Skeletal muscle tissue (tissue), 3 donors: ENCODE measurements at regions not wholly inside any gene's neighbourhood (a gene's known extent, or its start where the extent isn't known, plus 50 kb on each side); places are given as distances from the start of the nearest gene placed in this dataset.

Source experiments
- H3K27ac ChIP-seq: one replicate; pipeline ENCODE4 v1.7.0; 2013; ENCODE audit warnings: mild to moderate bottlenecking, low read depth, low read length, inconsistent platforms
- H3K27me3 ChIP-seq, 3 donors: one replicate each; pipeline ENCODE4 v1.7.0; 2013; ENCODE audit warnings: low read length in 3 of 3; ENCODE audit not compliant: control insufficient read depth in 3 of 3, insufficient read depth in 3 of 3
- H3K36me3 ChIP-seq, 3 donors: one replicate each; pipeline ENCODE4 v1.7.0; 2013; ENCODE audit warnings: low read length in 3 of 3; ENCODE audit not compliant: control insufficient read depth in 3 of 3, insufficient read depth in 3 of 3
- H3K4me1 ChIP-seq, 3 donors: one replicate each; pipeline ENCODE4 v1.7.0; 2013; ENCODE audit warnings: low read length in 3 of 3, mild to moderate bottlenecking in 3 of 3; ENCODE audit not compliant: control insufficient read depth in 3 of 3, insufficient read depth in 3 of 3
- H3K4me3 ChIP-seq, 3 donors: one replicate each; pipeline ENCODE4 v1.7.0; 2013; ENCODE audit warnings: low read length in 3 of 3
- H3K9ac ChIP-seq, 3 donors: one replicate each; pipeline ENCODE4 v1.7.0; 2013; ENCODE audit warnings: low read length in 3 of 3, mild to moderate bottlenecking in 3 of 3, moderate library complexity in 2 of 3, low read depth in 1 of 3
- H3K9me3 ChIP-seq, 3 donors: one replicate each; pipeline ENCODE4 v1.7.0; 2013; ENCODE audit warnings: low read length in 3 of 3; ENCODE audit not compliant: control insufficient read depth in 3 of 3
- donor health status: Osteomylitis.

DNA sequence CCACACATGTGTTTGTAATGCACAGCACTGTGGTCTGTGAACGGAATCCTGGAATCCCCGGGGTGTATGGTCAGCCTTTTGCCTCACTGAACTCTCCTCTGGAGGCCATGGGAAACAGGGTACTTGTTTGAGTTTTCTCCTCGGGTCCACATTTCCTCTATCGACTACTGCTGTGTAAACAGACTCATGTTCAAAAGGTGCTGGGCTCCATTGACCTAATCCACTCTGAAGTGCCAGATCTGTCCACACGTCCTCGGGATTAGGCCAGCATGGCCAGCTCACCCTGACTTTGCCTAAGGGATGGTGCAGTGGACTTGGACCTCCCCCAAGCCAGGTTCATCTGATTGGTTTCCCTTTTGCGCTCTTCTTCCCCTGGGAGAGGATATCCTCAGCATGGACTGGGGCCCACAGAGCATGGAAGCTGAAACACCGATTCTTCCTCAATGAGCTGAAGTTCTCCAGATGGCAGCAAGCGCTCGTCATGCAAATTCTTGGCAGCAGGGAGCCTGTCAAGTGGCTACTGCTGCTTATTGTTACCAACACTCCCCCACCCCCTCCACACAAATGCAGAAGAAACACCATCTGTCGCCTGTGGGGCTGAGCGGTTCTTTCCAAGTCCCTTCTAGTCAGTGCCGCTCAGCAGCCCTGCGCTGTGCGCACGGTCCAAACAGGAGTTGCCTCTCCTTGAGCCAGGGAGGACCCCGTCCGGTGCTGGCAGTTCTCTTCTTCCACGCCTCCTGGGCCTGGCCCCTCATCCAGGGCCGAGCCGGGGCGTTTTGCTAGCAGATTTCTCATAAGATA lies 292.6 kb upstream of the MARCKS start:
- no peaks in the 10 kb centered on the region for H3K36me3 ChIP-seq
- H3K9me3 ChIP-seq, result no peaks in the 10 kb centered on the region
- peak overlapping the region; percentile 63 to 72 (median 69) for H3K4me3 ChIP-seq
- H3K9ac ChIP-seq, result peak overlapping the region; percentile 57 to 66 (median 66)
- H3K27ac ChIP-seq, result peak overlapping the region; percentile 61
- H3K27me3 ChIP-seq, result no peaks in the 10 kb centered on the region
- peaks cover 6 to 13% (median 12%) of the 10 kb centered on the region in 3 donors for H3K4me1 ChIP-seq

DNA sequence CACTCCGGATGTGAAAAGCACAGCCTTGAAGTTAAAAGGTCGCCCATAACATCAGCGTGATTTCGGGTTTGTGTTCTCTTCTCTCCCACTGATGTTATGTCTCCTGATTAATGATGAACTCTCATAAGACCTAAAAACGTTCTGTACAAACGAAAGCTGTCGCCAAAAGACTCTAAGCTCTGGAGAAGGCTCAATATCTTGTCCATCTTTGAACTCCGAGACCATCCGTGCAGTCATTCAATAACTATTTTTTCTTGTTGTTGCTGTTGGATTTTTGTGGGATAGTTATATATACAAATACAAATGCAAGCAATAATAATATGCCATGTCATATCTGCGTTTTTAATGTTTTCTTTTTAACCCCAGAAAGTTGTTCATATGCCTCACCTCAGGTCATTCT lies 291.8 kb upstream of the MARCKS start:
- Histone ChIP-seq H3K27me3 (no peaks in the 10 kb centered on the region), H3K4me3 (peak overlapping the region; percentile 63 to 72 (median 69)), H3K36me3 (no peaks in the 10 kb centered on the region), H3K27ac (peak overlapping the region; percentile 61), H3K9ac (peak overlapping the region in 2 of 3 donors; percentile 52 to 57), H3K9me3 (no peaks in the 10 kb centered on the region), H3K4me1 (peaks cover 6 to 13% (median 12%) of the 10 kb centered on the region in 3 donors)

DNA sequence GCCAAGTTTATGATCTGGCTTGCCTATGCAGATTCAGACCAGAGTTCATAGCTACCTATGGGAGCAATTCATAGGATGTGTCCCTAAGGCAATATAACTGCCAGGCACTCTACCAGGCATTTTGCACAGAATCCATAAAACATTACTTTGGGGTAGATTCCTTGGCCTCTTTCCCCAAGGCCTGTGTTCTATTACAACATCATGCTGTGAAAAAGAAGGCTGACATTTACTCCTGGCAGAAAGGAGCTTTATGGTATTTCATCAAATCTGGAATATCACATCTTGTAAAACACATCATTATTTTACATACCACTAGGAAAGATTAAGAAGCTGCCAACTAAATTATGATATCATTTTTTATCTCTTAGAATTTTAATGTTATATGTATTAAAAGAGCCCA lies 287.0 kb upstream of the MARCKS start:
- Histone ChIP-seq H3K27ac (no peak overlapping the region), H3K4me1 (peaks cover 0 to 3% (median 2%) of the 10 kb centered on the region in 3 donors), H3K36me3 (no peaks in the 10 kb centered on the region), H3K4me3 (no peak overlapping the region), H3K27me3 (no peaks in the 10 kb centered on the region), H3K9ac (no peak overlapping the region), H3K9me3 (no peaks in the 10 kb centered on the region)

DNA sequence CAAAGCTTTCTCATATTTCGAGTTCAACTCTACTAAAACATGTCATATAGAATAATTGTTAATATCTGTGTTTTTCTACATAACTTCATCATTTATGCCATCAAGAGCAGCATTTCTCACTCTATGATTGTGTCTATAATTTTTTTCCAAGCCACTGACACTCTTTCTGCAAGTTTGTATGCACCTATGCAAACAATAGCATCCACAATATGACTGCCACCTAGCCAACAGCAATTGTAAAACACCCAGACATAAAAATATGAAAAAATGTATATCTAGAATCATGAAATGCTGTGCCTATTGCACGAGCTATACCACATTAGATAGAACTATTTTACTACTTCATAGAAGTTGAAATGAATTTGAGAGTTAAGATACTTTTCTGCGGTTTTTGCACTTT lies 286.5 kb upstream of the MARCKS start:
- Histone ChIP-seq H3K27me3 (no peaks in the 10 kb centered on the region), H3K9me3 (no peaks in the 10 kb centered on the region), H3K4me1 (no peaks in the 10 kb centered on the region), H3K27ac (no peak overlapping the region), H3K36me3 (no peaks in the 10 kb centered on the region), H3K4me3 (no peak overlapping the region), H3K9ac (no peak overlapping the region)

DNA sequence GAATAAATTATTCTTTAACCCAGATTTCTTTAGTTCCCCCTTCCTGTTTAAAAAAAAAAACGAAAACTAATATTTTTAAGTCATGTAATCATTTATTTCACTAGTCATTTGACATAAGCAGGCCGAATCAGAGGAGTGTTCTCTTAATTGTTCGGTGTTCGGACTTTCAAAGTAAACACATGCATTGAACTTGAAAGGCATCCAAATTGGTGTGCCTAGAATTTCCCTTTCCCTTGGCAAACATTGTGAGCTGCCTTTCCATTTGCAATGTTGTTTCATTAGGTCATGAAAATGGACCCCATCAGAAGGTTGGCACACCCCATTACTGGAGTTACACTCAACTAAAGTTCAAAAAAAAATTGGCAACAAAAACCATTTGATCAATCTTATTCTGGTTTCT lies 283.0 kb upstream of the MARCKS start:
- H3K9me3 ChIP-seq, result no peaks in the 10 kb centered on the region
- H3K4me3 ChIP-seq, result no peak overlapping the region
- no peaks in the 10 kb centered on the region for H3K4me1 ChIP-seq
- no peaks in the 10 kb centered on the region for H3K27me3 ChIP-seq
- no peaks in the 10 kb centered on the region for H3K36me3 ChIP-seq
- no peak overlapping the region for H3K27ac ChIP-seq
- no peak overlapping the region for H3K9ac ChIP-seq

DNA sequence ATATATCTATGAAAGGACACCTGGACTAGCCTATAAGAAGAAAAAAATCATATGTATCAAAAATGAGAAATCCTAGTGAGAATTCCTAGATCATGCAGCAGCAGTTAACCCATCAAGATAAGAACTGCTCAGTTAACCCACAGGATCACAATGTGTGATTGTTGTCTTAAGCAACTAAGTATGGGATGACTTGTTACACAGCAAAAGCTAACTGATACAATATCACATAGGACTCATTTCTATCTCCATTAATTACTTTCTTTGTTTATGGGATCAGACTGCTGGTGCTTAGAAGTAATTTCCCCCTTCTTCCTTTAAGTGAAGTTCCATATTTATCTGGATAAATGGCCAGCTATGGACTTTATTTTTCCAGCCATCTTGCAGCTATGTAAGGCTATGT lies 280.8 kb upstream of the MARCKS start:
- H3K36me3 ChIP-seq, result no peaks in the 10 kb centered on the region
- H3K9me3 ChIP-seq, result no peaks in the 10 kb centered on the region
- H3K27me3 ChIP-seq, result no peaks in the 10 kb centered on the region
- no peak overlapping the region for H3K9ac ChIP-seq
- no peak overlapping the region for H3K27ac ChIP-seq
- no peak overlapping the region for H3K4me3 ChIP-seq
- H3K4me1 ChIP-seq, result no peaks in the 10 kb centered on the region

DNA sequence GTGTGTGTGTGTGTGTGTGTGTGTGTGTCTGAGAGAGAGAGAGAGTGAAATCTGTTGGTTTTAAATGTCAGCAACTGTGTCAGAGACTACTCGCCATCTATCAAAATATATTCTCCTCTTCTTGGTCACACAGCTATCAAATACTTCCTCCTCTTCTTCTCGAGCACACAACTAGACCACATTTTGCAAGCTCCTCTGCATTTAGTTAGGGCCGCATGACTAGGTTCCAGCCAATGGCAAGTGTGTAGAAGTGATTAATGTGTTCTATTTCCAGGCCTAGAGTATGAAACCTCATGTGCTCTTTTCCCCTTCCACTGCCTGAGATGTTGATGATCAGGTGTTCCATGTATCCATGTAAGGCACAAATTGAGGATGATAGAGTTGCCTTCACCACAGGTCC lies 278.5 kb upstream of the MARCKS start:
- Histone ChIP-seq H3K4me1 (no peaks in the 10 kb centered on the region), H3K4me3 (no peak overlapping the region), H3K36me3 (no peaks in the 10 kb centered on the region), H3K27ac (no peak overlapping the region), H3K9me3 (no peaks in the 10 kb centered on the region), H3K27me3 (no peaks in the 10 kb centered on the region), H3K9ac (no peak overlapping the region)

DNA sequence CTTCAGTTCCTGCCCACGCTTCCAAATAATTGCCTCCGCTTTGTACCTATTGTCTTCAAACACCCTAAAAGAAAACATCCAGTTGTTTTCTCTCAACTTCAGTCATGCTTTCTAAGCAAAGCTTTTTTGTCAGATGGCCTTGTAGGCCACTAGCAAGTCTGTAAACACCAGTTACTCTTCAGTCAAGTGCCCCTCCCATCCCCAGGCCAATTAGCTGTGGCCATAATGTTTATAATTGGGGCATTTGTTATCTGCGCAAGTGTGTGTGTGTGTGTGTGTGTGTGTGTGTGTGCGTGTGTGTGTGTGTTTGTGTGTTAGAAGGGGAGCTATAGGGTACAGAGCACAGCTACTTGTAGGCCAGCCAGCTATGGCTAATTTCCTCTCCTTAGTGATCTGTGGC lies 272.4 kb upstream of the MARCKS start:
- Histone ChIP-seq H3K4me1 (no peaks in the 10 kb centered on the region), H3K36me3 (no peaks in the 10 kb centered on the region), H3K27ac (no peak overlapping the region)

DNA sequence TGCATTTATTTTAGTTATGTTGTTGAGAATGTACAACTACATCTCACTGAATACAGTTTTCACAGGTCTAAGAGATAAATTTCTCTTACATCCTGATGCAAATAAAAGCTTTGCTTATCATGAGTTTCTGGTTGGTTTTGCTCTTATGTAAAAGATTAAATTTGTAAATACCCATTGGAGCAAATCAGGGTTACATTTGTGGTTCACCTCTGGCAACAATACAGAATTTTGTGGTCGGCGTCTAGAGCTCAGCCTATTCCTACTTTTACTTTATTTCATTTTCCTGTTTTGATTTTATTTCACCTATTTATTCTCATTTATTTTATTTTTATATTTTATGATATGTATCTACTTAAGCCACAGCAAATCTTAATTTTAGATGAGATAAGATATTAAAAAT lies 271.9 kb upstream of the MARCKS start:
- H3K27ac ChIP-seq, result no peak overlapping the region
- no peaks in the 10 kb centered on the region for H3K4me1 ChIP-seq
- no peaks in the 10 kb centered on the region for H3K27me3 ChIP-seq
- H3K4me3 ChIP-seq, result no peak overlapping the region
- H3K9me3 ChIP-seq, result no peaks in the 10 kb centered on the region
- H3K36me3 ChIP-seq, result no peaks in the 10 kb centered on the region
- no peak overlapping the region for H3K9ac ChIP-seq

More for the DNA sequence above, 272.4 kb upstream of the MARCKS start:
- H3K9me3 ChIP-seq, result no peaks in the 10 kb centered on the region
- H3K27me3 ChIP-seq, result no peaks in the 10 kb centered on the region
- H3K9ac ChIP-seq, result no peak overlapping the region
- no peak overlapping the region for H3K4me3 ChIP-seq

DNA sequence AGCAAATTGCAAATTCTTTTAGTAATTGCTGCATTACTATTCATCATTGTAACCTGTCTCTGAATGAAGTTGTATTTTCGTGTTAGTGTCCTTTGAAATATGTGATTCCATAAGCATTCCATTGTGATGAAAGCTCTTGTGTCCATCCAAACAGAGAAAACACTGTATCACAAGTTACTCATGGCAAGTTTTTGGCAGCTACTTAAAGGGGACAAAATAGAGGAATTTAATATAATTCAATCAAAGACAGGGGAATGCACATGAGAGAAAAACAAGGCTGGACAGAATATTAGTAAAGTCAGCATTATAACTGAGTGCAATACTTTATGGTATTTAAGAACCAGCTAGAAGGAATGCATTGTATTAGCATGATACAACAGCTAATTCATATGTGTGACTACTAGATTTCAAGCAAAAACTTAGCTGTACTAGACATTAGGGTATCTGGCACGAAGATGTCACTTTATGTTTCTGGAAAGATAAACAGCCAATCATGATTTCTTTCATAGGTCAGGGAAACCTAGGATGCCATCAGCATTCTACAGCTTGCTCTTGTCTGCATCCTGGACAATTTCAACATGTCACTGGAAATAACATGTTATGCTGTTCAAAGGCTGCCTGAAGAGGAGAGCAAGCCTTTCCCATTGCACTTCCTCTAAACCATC lies 270.6 kb upstream of the MARCKS start:
- H3K4me1 ChIP-seq, result no peaks in the 10 kb centered on the region
- no peaks in the 10 kb centered on the region for H3K9me3 ChIP-seq
- no peak overlapping the region for H3K4me3 ChIP-seq
- no peak overlapping the region for H3K9ac ChIP-seq
- H3K36me3 ChIP-seq, result no peaks in the 10 kb centered on the region
- H3K27me3 ChIP-seq, result no peaks in the 10 kb centered on the region
- H3K27ac ChIP-seq, result no peak overlapping the region
